ENCODE measurements at regions not wholly inside any gene's neighbourhood (a gene's known extent, or its start where the extent isn't known, plus 50 kb on each side); places are given as distances from the start of the nearest gene placed in this dataset.
"Not testable (repeated sequence)": the region's sequence is repeated elsewhere in the genome, so short reads cannot be mapped to it uniquely, and the experiment has no call there.

- TF ChIP-seq CTCF (IDR thresholded peaks at IDR 0.05; ENCODE audit: low read depth, low read length), result no peak
- no peak overlapping the region for H3K4me3 ChIP-seq (ENCODE audit: low read depth, low read length)
These were observed 276.3 kb upstream of the PTBP2 start for GRCh38 chr1:96445302-96445701.

DNA sequence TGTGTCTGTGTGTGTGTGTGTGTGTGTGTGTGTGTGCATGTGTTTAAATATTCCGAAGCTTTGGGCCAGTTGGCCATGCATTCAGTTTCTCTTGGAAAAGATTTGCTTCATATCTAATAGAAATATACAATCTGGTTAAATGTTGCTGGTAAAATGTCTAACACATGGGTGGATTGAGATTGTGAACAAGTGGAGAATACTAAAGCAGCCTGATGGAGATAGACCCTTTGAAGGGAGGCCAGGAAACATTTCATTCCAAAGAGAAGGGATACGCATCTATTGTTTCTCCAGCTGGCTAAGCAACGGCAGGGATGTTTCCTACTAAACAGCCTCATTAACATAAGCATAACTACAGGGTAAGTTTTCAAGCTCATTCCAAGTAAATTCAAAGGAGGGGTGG lies 257.5 kb upstream of the PTBP2 start:
- TF ChIP-seq CTCF (IDR thresholded peaks at IDR 0.05; ENCODE audit: low read depth, low read length), result no peak
- no peak overlapping the region for H3K4me3 ChIP-seq (ENCODE audit: low read depth, low read length)

- no peak overlapping the region for H3K4me3 ChIP-seq (ENCODE audit: low read depth, low read length)
- no peak for TF ChIP-seq CTCF (IDR thresholded peaks at IDR 0.05; ENCODE audit: low read depth, low read length)
These were observed 257.1 kb upstream of the PTBP2 start for GRCh38 chr1:96464522-96464921.

- no peak overlapping the region for H3K4me3 ChIP-seq (ENCODE audit: low read depth, low read length)
- no peak for TF ChIP-seq CTCF (IDR thresholded peaks at IDR 0.05; ENCODE audit: low read depth, low read length)
These were observed 256.6 kb upstream of the PTBP2 start for GRCh38 chr1:96464991-96465390.

DNA sequence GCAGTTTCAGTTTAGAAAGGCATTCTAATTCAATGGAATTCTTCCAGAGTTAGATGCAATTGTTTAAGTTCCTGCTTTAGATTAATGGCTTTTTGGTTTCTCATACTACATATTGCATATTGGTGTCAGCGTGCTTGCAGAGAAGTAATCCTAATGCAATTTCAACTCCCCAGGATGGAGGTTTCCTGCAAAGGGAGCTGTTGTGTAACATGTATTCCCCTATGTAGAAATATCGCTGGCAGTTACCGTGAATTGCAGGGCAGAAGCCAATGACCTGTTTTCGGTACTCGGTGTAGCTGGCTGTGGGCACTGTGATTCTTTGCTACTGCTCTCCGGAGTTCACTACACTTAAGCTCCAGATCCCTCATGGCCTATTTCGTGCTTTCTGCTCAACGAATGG lies 256.1 kb upstream of the PTBP2 start:
- TF ChIP-seq CTCF (IDR thresholded peaks at IDR 0.05; ENCODE audit: low read depth, low read length), result no peak
- H3K4me3 ChIP-seq (ENCODE audit: low read depth, low read length), result no peak overlapping the region

- no peak overlapping the region for H3K4me3 ChIP-seq (ENCODE audit: low read depth, low read length)
- no peak for TF ChIP-seq CTCF (IDR thresholded peaks at IDR 0.05; ENCODE audit: low read depth, low read length)
These were observed 254.7 kb upstream of the PTBP2 start for GRCh38 chr1:96466842-96467241.

DNA sequence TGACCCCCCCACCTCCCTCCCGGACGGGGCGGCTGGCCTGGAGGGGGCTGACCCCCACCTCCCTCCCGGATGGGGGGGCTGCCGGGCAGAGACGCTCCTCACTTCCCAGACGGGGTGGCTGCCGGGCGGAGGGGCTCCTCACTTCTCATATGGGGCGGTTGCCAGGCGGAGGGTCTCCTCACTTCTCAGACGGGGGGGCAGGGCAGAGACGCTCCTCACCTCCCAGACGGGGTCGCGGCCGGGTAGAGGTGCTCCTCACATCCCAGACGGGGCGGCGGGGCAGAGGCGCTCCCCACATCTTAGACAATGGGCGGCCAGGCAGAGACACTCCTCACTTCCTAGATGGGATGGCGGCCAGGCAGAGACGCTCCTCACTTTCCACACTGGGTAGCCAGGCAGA lies 251.9 kb upstream of the PTBP2 start:
- H3K4me3 ChIP-seq (ENCODE audit: low read depth, low read length), result not testable (repeated sequence)

DNA sequence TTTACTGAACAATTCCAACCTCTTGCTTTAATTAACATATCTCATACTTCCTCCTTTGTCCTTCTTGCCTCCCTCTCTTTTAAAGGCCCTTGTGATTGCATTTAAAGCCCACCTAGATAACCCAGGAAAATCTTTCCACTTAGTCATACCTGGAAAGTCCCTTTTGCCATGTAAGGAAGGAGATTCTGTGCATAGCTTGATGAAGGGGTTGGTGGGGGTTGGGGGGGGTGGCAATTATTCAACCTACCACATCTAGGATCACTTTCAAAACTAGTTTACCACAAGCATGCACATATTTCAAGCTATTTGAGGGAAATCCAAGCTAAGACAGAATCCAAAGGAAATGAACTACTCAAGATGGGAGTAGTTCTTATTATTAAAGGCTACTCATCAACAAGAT lies 249.1 kb upstream of the PTBP2 start:
- no peak for TF ChIP-seq CTCF (IDR thresholded peaks at IDR 0.05; ENCODE audit: low read depth, low read length)

More for the DNA sequence above, 249.1 kb upstream of the PTBP2 start:
- no peak overlapping the region for H3K4me3 ChIP-seq (ENCODE audit: low read depth, low read length)
